ENCODE measurements at regions not wholly inside any gene's neighbourhood (a gene's known extent, or its start where the extent isn't known, plus 50 kb on each side); places are given as distances from the start of the nearest gene placed in this dataset.
A peak's percentile ranks its signal among the peaks of the same experiment; 100 is the strongest.

DNA sequence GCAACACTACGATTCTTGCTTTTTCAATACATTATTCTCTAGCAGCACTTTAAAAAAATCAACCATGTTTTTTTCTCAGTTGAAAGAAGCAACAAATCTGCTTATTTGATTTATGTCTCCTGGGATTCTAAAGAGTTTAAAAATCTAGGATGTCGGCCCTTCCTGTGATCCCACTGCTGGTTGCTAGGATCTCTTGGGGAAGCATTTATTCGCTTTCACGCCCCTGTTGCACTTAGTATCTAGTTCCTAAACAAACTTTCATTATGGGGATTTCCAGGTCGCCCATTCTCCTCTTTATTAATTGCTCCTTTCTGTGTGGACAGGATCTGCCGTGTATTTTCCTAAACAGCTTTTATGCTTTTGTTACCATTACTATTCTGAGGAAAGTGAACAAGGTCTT lies 313.5 kb downstream of the AGTPBP1 start:
- DNase-seq (ENCODE audit: low read depth), result no peak

DNA sequence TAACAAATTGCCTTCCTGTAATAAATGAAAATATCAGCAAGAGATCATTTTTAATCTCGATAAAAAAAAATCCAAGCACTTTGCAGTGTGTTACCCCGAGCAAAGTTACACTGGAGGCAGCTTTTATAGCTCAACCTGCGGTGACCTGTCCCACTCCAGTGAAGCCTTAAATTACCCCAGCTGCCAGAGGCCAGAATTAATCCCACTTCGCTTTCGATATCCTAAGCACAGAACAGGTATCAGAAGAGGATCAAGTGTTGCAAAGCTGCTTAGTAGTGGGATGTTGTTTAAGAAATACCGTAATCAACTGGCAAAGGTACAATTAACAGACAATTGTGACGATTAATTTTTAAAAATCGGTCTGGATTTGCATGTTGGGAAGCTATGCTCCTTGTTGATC lies 314.0 kb downstream of the AGTPBP1 start:
- DNase-seq (ENCODE audit: low read depth), result no peak

DNA sequence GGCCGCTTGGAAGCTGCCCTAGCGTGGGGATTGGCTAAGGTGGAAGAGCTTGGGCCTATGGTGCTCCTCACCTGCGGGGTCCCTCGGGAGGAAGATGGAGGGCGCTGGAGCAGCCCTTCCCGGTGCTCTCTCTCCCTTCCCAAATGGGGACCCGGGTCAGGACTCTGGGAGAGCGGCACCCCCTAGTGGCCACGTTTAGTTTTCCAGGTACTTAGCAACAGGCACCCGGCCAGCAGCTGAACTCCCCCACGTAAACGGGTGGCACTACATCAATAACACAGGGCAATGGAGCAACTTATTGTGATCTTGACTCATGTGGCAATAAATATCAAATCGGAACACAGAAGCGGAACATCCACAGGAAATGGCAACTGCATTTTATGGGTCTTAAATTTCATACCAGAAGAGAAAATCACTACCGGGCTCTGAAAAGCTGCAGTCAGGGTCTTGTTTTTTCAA lies 316.6 kb downstream of the AGTPBP1 start:
- DNase-seq (ENCODE audit: low read depth), result peak; percentile 12

DNA sequence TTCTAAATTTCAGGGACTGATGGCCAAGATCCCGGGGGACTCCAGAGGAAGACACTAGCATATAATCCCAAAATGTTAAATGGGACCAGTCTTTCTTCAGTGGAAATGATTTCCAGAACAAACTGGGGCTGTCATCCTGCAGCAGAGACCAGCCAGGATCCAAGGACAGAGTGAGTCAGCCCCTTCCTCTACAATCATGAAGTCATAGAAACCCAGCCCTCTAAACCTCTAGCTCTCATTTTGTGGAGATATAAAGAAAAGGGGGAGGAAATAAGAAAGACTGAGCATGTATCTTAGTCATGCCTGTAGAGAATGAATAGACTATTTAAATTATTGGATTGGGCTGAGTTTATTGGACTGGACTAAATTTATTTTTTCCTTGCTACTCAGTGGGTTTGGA lies 318.3 kb downstream of the AGTPBP1 start:
- DNase-seq (ENCODE audit: low read depth), result no peak

DNA sequence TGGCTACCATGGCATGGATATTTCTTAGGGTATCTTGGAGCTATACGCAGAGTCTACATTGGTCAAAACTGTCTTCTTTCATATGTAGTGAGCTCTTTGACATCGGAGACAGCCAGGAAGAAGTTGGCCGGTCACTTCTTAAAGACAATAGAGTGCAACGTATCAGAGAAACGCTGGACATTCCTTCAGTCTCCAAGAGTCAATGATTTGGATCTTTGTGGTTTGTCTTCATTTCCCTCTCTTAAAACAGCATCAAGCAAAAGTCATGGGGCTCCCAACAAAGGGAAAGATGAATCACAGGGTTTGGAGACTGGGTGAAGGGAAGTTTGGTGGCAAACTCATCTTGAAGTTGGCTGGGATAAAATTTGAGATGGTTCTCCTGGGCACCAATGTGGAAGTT lies 320.1 kb downstream of the AGTPBP1 start:
- no peak for DNase-seq (ENCODE audit: low read depth)

DNA sequence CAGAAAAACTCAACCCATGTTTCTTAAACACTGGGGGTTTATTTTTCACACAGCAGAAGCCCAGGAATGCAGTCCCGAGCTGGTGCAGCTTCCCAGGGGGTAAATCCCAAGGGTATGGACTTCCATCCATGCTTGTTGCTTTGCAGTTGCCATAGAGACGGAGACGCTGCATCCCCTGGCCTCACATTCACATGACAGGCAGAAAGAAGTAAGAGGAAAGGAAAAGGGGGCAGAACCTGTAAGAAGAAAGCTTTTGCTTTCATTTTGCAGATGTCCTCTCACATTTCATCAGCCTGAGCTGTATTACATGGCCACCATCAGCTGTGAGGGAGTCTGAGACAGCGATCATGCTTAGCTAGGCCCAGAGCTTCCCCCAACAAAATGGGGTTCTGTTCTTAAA lies 321.0 kb downstream of the AGTPBP1 start:
- DNase-seq (ENCODE audit: low read depth), result peak; percentile 5

DNA sequence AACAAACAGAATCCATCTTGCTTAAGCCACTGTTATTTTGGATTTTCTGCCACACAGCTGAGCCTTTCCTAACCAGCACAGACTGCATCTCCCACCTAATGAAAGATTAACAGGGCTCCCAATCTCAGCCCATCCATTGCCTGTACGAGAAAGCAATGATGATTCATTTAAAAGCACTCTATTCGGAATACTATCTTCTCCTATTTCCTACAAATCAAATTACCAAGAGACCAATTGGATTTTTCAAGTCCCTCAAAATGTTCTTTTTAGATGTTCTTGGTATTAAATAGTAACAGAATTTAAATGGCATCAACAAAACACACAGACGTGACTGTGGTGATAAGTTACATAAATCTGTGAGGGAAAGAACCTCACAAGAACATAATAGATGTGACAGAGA lies 324.1 kb downstream of the AGTPBP1 start:
- DNase-seq (ENCODE audit: low read depth), result no peak

DNA sequence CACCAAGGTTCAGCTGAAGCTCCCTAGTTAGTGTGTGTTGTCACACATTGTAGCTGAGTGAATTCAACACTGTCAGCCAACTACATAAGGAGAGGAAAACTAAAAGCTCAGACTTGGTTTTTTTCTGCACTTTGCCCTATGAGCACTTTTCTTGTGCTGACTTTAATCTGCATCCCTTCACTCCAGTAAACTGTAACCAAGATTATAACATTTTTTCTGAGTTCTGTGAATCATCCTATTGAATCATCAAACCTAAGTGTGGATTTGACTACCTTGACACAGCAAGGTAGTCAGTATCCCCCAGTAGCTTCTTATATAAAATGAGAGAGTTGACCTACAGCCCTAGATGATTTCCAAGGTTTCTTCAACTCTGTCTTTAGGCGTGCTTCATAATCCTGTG lies 325.0 kb downstream of the AGTPBP1 start:
- DNase-seq (ENCODE audit: low read depth), result no peak

DNA sequence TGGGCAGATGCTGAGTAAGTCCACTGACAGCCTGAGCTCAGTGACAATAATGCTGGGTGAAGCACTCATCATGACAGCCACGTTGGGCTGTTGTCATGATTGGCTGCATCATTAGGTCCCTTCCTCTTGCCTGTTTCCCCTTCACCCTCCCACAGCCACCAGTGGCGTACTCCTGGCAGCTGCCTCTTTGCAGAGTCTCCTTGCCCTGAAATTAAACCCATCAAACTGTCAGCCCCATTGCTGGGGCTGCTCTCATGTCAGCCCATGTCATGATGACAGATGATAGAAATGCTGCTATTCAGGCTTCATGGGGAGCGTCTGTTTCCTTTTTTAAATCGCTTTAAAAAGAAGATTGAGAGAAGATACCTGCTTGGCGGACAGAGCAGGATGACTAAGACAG lies 327.4 kb downstream of the AGTPBP1 start:
- no peak for DNase-seq (ENCODE audit: low read depth)

DNA sequence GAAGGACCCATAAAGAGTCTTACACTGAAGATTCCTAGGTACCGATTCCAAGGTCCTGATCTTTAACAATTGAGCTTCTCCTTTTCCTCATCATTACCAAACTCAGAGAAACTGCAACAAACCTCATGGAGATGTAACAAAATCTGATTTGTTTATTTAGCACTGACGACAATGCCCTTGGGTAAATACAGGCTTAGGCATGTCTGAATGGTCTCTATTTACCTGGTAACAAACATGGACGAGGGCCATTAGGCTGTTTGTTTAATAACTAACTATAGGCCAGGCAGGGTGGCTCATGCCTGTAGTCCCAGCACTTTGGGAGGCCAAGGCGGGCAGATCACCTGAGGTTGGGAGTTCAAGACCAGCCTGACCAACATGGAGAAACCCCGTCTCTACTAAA lies 333.3 kb downstream of the AGTPBP1 start:
- DNase-seq (ENCODE audit: low read depth), result no peak

DNA sequence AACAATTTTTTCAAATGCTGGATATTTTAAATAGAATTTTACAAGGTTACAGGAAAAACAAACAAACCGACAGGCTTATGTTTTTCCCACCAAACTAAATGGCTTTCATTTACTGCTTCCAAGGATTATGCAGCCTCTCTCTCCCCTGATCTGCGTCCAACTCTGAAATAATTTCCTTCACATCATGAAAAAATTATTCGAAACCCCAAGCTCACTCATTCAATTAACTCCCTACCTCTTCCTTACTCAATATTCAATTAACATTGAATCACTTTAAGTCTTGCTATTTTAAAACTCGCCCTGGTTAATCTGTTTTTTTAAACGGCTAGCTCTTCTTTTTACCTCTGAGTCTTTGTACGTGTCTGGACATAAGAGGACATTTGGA lies 336.2 kb downstream of the AGTPBP1 start:
- DNase-seq (ENCODE audit: low read depth), result no peak

DNA sequence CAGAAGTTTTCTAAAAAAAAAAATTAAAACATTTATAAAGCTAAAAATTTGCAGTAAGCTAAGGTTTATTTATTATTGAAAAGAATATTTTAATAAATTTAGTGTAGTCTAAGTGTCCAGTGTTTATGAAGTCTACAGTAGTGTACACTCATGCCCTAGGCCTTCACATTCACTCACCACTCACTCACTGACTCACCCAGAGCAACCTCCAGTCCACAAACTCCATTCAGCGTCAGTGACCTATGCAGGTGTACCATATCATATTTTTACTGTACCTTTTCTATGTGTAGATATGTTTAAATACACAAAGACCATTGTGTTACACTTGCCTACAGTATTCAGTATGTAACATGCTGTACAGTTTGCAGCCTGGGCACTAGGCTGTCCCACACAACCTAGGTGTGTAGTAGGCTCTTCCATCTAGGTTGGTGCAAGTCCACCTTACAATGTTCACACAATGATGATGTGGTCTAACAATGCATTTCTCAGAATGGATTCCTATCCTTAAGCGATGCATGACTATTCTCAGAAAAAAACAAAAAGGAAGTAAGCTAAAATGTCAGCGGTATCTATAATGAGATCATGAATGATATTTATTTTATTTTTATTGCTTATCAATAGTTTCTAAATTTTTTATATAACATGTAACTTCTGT lies 336.7 kb downstream of the AGTPBP1 start:
- DNase-seq (ENCODE audit: low read depth), result no peak

DNA sequence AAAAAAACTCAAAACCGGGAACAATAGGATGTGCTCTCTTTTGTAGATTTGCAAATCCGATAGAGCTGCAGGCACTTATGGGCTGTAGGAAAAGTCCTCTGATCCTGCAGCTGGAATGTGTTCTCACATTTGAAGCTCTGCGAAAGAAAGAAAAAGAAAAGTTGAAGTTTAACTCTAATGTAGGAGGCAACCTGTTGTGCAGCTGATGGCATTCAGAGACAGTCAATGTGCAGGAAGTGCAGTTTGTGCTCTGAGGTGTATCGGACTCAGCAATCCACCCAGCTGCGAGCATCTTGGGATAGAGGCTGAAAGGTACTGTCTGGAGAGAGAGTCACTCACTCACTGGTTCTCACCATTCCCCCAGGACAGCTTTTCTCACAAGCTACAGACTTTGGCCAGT lies 339.2 kb downstream of the AGTPBP1 start:
- DNase-seq (ENCODE audit: low read depth), result no peak

DNA sequence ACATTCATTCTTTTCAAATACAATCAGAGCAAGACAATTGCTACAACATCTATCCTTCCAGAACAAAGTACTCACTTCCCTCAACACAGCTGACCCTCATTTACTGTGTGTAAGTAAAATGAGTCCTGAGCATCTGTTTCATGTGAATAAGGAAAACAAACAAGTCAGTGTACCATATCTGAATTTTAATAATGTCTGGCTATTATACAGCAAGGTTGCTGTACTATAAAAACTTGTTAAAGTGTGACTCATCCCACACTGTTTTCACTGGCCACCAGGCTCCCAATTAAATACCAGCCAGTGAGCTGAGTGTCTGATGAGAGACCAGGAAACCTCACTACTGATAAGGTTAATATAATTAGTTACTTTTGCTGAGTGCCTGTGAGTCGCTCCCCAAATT lies 339.8 kb downstream of the AGTPBP1 start:
- no peak for DNase-seq (ENCODE audit: low read depth)

DNA sequence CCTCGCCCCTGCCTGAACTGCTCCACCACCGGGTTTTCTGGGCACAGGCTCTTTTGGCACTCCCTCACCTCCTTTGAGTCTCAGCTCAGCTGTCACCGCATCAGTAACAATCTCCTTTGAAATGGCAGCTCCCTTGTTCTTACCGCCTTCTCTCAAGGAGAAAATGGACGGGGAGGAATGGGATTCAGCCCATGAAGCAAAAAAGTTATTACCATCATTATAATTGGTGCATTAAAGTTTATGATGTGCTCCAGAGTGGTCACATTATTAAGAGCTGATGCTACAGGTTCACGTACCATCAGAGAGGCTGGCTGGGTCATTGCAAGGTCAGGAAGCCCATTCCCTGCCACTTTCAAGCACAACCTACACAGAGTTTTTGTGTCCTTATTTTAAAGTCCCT lies 344.7 kb downstream of the AGTPBP1 start:
- DNase-seq (ENCODE audit: low read depth), result no peak

DNA sequence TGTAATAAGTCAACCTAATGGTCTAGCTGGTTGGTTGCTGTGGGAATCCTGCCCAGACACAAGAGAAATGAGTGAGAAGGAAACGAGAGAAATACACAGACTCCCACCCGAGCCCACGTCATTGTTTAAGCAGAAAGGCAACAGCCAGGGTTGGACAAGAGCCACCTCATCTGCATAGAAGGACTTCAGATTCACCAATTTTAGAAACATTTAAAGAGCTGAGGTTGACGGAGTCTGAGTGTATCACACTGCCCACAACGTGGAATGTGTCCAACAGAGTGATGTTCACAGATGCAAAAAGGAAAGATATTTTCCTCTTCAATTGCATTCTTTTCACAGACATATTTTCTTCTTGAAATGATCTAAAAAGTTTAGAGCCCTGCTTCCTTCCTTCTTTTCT lies 349.5 kb downstream of the AGTPBP1 start:
- no peak for DNase-seq (ENCODE audit: low read depth)

DNA sequence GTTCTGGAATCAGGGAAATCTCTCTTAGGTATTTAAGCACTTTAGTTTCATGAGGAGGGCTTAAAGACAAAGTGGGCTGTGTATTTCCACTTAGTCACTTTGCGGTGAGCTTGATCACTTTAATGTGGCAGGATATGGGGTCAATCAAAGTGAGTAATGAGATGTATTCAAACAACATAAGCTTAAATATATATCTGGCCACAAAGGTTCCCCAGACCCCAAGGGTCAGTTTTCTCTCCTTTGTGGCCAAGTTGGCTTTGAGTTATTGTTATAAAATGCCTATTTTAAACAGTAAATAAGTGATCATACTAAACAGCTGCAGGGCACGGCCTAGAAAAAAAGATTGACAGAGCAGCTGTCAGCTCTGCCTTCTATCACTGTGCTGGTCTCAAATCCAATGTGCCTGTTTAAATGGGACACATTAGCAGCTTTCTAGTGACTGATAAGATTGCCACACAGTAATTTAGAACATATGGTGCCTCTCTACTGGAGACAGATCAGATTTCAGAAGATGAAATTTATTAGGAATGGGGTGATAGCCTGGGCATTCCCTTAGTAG lies 363.9 kb downstream of the AGTPBP1 start:
- DNase-seq (ENCODE audit: low read depth), result no peak

DNA sequence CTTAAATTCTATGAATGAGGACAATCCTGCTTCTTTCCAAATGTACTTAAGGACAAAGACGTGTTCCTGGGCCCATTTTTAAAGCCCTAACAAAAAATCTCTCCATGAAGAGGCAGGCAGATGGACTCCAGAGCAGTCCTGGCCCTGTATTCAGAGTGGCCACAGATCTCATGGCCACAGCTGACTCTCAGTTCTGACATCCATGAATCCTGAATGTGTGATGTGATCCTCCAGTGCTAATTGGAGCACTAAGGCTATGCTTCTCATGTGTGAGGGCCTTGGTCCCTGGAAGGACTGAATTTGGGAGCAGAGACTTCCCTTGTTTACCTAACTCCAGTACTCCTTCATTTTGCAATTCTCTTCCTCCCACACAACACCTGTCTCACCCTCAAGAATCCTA lies 373.0 kb downstream of the AGTPBP1 start:
- DNase-seq (ENCODE audit: low read depth), result no peak

DNA sequence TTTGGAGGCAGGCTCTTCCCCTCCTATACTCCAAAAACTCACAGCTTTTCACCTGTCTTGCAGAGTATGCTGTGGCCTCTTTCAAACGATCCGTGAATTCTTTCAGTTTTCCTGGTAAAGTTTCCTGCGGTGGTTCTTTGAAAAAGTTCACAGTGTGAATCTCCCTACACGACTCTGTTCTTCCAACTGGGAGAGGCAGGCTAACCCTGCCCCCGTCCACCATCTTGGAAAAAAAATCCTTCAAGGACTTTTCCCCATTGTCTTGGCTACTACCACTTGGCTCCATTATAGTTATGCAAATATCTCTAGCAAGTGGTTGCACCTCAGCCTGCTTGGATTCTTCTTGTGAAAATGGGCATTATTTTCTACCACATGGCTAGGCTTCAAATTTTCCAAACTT lies 382.6 kb downstream of the AGTPBP1 start:
- DNase-seq (ENCODE audit: low read depth), result no peak

DNA sequence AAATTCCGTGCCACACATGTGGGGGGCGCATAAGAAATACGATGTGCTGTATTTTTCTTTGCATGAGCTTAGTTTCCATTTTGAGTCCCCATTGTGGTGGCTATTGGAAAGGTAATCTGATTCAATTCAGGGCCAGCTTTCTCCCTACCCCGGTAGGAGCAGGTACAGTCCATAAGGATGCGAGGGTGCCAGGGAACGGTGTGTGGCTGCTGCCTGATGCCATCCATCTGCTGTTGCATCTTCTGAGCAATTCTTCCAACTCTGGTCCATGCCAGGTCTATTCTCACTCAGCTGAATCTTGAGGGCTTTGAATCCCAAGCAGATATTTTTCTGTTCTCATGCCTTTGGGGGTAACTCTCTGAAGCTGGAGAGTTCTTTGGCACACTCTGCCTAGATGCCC lies 392.7 kb downstream of the AGTPBP1 start:
- no peak for DNase-seq (ENCODE audit: low read depth)

DNA sequence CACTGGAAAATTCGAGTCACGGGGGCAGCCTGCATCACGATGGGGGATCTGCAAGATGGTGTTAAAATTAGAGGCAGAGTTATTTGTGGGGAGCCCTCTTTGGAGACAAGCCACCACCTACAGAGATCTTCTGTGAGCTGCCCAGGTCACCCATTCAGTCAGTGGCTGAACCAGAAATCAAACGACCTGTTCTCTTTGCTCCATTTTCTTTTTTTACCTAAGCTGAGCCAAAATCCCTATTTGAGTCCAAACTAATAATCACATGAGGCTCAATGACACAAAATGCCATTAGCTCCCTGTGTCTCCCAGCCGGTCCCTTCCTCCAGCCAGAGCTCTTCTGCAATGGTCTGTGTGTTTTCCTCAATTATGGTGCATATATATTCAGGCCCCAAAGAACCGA lies 394.2 kb downstream of the AGTPBP1 start:
- DNase-seq (ENCODE audit: low read depth), result no peak

DNA sequence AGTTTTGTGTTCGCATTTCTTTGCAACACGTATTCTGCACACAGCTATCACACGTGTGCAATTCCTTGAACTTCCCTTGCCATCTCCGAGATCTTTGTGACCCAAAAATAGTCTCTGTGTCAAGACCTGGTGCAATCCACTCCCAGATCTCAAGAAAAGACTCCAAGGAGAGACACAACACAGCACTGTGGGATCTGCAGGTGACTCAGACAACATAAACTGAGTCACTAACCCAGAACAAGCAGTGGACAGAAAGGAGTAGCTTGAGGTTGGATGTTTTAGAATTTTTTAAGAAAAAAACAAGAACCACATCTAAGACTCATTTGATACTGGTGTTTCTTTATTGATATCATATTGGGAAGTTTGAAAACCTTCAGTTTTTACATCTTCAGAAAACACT lies 396.9 kb downstream of the AGTPBP1 start:
- DNase-seq (ENCODE audit: low read depth), result no peak

DNA sequence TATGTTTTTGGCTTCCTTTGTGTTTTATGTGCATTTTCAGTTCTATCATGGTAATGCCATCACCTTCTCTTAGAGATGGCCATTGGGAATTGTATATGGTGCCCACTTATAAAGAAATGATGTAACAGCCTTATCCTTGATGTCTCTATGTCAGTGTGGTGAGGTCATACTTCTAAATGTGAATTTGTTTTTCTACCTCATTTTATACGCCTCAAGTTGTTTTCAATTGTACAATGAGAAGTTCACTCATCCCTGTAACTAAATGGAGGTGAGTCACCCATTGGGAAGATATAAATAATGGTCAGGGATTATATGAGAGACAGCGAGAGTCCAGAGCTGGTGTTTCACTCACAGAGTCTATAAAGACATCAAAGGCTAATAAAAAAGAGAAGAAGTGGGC lies 402.4 kb downstream of the AGTPBP1 start:
- no peak for DNase-seq (ENCODE audit: low read depth)

DNA sequence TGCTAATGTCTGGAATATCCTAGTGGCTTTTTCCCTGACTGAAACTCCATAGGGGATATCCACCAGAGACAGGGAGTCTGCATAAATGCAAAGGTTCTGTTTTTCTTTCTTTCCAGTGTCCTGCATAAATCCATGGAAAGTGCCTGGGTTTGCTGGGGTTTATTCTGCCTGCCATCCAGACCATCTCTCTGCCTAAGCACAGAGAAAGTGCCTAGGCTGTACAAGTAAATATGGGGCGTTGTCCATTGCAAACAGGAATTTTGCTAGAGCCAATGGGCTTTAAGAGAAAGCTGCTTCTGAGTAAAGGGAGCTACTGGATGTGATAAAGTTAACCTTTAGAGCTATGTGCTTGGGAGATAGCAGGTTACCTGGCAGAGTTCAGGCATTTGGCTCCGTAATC lies 407.5 kb downstream of the AGTPBP1 start:
- DNase-seq (ENCODE audit: low read depth), result no peak

DNA sequence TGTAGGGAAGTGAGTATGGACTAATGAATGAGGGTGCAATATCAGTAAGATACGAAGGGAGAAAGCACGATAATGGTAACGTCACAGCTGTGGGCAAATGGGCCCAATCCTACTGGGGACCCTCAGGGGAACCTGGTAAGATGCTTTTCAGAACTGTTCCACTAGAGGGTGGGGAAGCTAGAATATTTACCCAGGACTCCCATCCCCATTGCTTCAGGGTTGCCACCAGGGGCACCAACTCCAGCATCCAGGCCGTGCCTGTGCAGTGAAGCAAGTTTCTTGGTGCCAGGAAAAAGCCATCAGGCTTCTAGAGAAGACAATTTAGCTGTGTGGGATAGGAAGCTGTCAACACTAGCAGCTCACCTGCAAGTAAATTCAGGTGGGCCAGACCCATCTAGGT lies 409.3 kb downstream of the AGTPBP1 start:
- DNase-seq (ENCODE audit: low read depth), result no peak

Data from fibroblast of the conjunctiva (primary cell).